Adipocyte (in vitro differentiated cells): ENCODE measurements at regions not wholly inside any gene's neighbourhood (a gene's known extent, or its start where the extent isn't known, plus 50 kb on each side); places are given as distances from the start of the nearest gene placed in this dataset.

Experiments
- DNase-seq: peaks from one replicate; pipeline ENCODE4 v3.0.0-alpha.2; 2015; ENCODE audit warnings: low read depth
- H3K27me3 ChIP-seq: replicated peaks from 2 replicates; pipeline ENCODE4 v1.7.0; 2013; ENCODE audit warnings: mild to moderate bottlenecking, low read length, moderate library complexity; ENCODE audit not compliant: control insufficient read depth, insufficient read depth
- H3K36me3 ChIP-seq: 2 replicates; pipeline ENCODE4 v1.7.0; 2013; ENCODE audit warnings: low read length, mild to moderate bottlenecking, moderate library complexity; ENCODE audit not compliant: control insufficient read depth, insufficient read depth, severe bottlenecking
- H3K4me1 ChIP-seq: 2 replicates; pipeline ENCODE4 v1.7.0; 2013; ENCODE audit warnings: mild to moderate bottlenecking, low read length, moderate library complexity; ENCODE audit not compliant: control insufficient read depth, insufficient read depth
- H3K4me3 ChIP-seq: 2 replicates; pipeline ENCODE4 v1.7.0; 2013; ENCODE audit warnings: mild to moderate bottlenecking, low read length, moderate library complexity
- H3K9ac ChIP-seq: 2 replicates; pipeline ENCODE4 v1.7.0; 2013; ENCODE audit warnings: mild to moderate bottlenecking, low read length, moderate library complexity
- H3K9me3 ChIP-seq: 2 replicates; pipeline ENCODE4 v1.7.0; 2013; ENCODE audit warnings: mild to moderate bottlenecking, low read length, moderate library complexity; ENCODE audit not compliant: control insufficient read depth

GRCh38 chr2:198411936-198412335, 607.5 kb downstream of the PLCL1 start:
- Histone ChIP-seq H3K9ac (no peak overlapping the region), H3K4me1 (no peaks in the 10 kb centered on the region), H3K4me3 (no peak overlapping the region), H3K27me3 (no peaks in the 10 kb centered on the region), H3K9me3 (no peaks in the 10 kb centered on the region), H3K36me3 (no peaks in the 10 kb centered on the region)
- no peak for DNase-seq

GRCh38 chr2:198408171-198408570, 603.8 kb downstream of the PLCL1 start:
- no peaks in the 10 kb centered on the region for H3K9me3 ChIP-seq
- no peak for DNase-seq
- no peaks in the 10 kb centered on the region for H3K4me1 ChIP-seq
- no peaks in the 10 kb centered on the region for H3K27me3 ChIP-seq
- H3K4me3 ChIP-seq, result no peak overlapping the region
- H3K9ac ChIP-seq, result no peak overlapping the region
- H3K36me3 ChIP-seq, result no peaks in the 10 kb centered on the region

GRCh38 chr2:198405311-198405710, 600.9 kb downstream of the PLCL1 start:
- no peak overlapping the region for H3K9ac ChIP-seq
- H3K9me3 ChIP-seq, result no peaks in the 10 kb centered on the region
- no peaks in the 10 kb centered on the region for H3K27me3 ChIP-seq
- no peak overlapping the region for H3K4me3 ChIP-seq
- DNase-seq, result no peak
- H3K4me1 ChIP-seq, result no peaks in the 10 kb centered on the region
- no peaks in the 10 kb centered on the region for H3K36me3 ChIP-seq

- no peaks in the 10 kb centered on the region for H3K9me3 ChIP-seq
- H3K9ac ChIP-seq, result no peak overlapping the region
- H3K4me3 ChIP-seq, result no peak overlapping the region
- peaks cover 8% of the 10 kb centered on the region for H3K27me3 ChIP-seq
- H3K36me3 ChIP-seq, result no peaks in the 10 kb centered on the region
- H3K4me1 ChIP-seq, result no peaks in the 10 kb centered on the region
- no peak for DNase-seq
These were observed 597.3 kb downstream of the PLCL1 start for GRCh38 chr2:198401644-198402043.

- Histone ChIP-seq H3K36me3 (no peaks in the 10 kb centered on the region), H3K4me3 (no peak overlapping the region), H3K4me1 (no peaks in the 10 kb centered on the region), H3K9me3 (no peaks in the 10 kb centered on the region), H3K27me3 (peaks cover 8% of the 10 kb centered on the region), H3K9ac (no peak overlapping the region)
- DNase-seq, result no peak
These were observed 596.6 kb downstream of the PLCL1 start for GRCh38 chr2:198400999-198401398.

- H3K9ac ChIP-seq, result no peak overlapping the region
These were observed 589.8 kb downstream of the PLCL1 start for GRCh38 chr2:198394208-198394607.

GRCh38 chr2:198390670-198391069, 586.3 kb downstream of the PLCL1 start:
- H3K9ac ChIP-seq, result no peak overlapping the region
- H3K4me1 ChIP-seq, result no peaks in the 10 kb centered on the region
- no peaks in the 10 kb centered on the region for H3K36me3 ChIP-seq
- H3K4me3 ChIP-seq, result no peak overlapping the region
- H3K9me3 ChIP-seq, result no peaks in the 10 kb centered on the region
- H3K27me3 ChIP-seq, result no peaks in the 10 kb centered on the region
- no peak for DNase-seq

More at GRCh38 chr2:198394208-198394607, 589.8 kb downstream of the PLCL1 start:
- no peaks in the 10 kb centered on the region for H3K9me3 ChIP-seq
- H3K36me3 ChIP-seq, result no peaks in the 10 kb centered on the region
- no peak for DNase-seq
- no peak overlapping the region for H3K4me3 ChIP-seq
- no peaks in the 10 kb centered on the region for H3K4me1 ChIP-seq
- H3K27me3 ChIP-seq, result peaks cover 2% of the 10 kb centered on the region

GRCh38 chr2:198387677-198388076, 583.3 kb downstream of the PLCL1 start:
- H3K9ac ChIP-seq, result no peak overlapping the region
- no peaks in the 10 kb centered on the region for H3K9me3 ChIP-seq
- H3K4me3 ChIP-seq, result no peak overlapping the region
- no peaks in the 10 kb centered on the region for H3K27me3 ChIP-seq
- no peaks in the 10 kb centered on the region for H3K36me3 ChIP-seq
- no peaks in the 10 kb centered on the region for H3K4me1 ChIP-seq
- DNase-seq, result no peak

- Histone ChIP-seq H3K4me3 (no peak overlapping the region), H3K27me3 (no peaks in the 10 kb centered on the region), H3K4me1 (no peaks in the 10 kb centered on the region), H3K9me3 (no peaks in the 10 kb centered on the region), H3K36me3 (no peaks in the 10 kb centered on the region), H3K9ac (no peak overlapping the region)
- no peak for DNase-seq
These were observed 581.5 kb downstream of the PLCL1 start for GRCh38 chr2:198385856-198386255.

GRCh38 chr2:198385326-198385725, 580.9 kb downstream of the PLCL1 start:
- DNase-seq, result peak; percentile 41
- Histone ChIP-seq H3K36me3 (no peaks in the 10 kb centered on the region), H3K4me3 (no peak overlapping the region), H3K9me3 (no peaks in the 10 kb centered on the region), H3K27me3 (no peaks in the 10 kb centered on the region), H3K9ac (no peak overlapping the region), H3K4me1 (no peaks in the 10 kb centered on the region)

- no peak for DNase-seq
- Histone ChIP-seq H3K36me3 (no peaks in the 10 kb centered on the region), H3K9ac (no peak overlapping the region), H3K4me1 (no peaks in the 10 kb centered on the region), H3K9me3 (no peaks in the 10 kb centered on the region), H3K4me3 (no peak overlapping the region), H3K27me3 (no peaks in the 10 kb centered on the region)
These were observed 579.0 kb downstream of the PLCL1 start for GRCh38 chr2:198383392-198383791.

GRCh38 chr2:198382811-198383210, 578.4 kb downstream of the PLCL1 start:
- no peaks in the 10 kb centered on the region for H3K9me3 ChIP-seq
- H3K4me1 ChIP-seq, result no peaks in the 10 kb centered on the region
- no peak overlapping the region for H3K9ac ChIP-seq

More at GRCh38 chr2:198382811-198383210, 578.4 kb downstream of the PLCL1 start:
- Histone ChIP-seq H3K27me3 (no peaks in the 10 kb centered on the region), H3K36me3 (no peaks in the 10 kb centered on the region), H3K4me3 (no peak overlapping the region)
- DNase-seq, result no peak
